Gastrocnemius medialis (tissue), 4 donors: ENCODE measurements at regions not wholly inside any gene's neighbourhood (a gene's known extent, or its start where the extent isn't known, plus 50 kb on each side); places are given as distances from the start of the nearest gene placed in this dataset.

Experiments
- CTCF ChIP-seq, 5 experiments: fragments of 450-650 bp in 3 of 5; fragments of 200-600 bp in 2 of 5; sonication (generic) in 2 of 5; IDR thresholded peaks in 4 of 5; conservative IDR thresholded peaks in 1 of 5; 1 replicate in 4 of 5; 2 replicates in 1 of 5; pipeline ENCODE4 v1.5.1; 2016 to 2019; ENCODE audit warnings: antibody characterized with exemption in 5 of 5, mild to moderate bottlenecking in 3 of 5, moderate library complexity in 3 of 5
- POLR2A ChIP-seq, 2 donors: fragments of 450-650 bp; IDR thresholded peaks; one replicate each; pipeline ENCODE4 v1.6.1; 2017; ENCODE audit warnings: antibody characterized with exemption in 2 of 2, mild to moderate bottlenecking in 2 of 2, moderate library complexity in 2 of 2

DNA sequence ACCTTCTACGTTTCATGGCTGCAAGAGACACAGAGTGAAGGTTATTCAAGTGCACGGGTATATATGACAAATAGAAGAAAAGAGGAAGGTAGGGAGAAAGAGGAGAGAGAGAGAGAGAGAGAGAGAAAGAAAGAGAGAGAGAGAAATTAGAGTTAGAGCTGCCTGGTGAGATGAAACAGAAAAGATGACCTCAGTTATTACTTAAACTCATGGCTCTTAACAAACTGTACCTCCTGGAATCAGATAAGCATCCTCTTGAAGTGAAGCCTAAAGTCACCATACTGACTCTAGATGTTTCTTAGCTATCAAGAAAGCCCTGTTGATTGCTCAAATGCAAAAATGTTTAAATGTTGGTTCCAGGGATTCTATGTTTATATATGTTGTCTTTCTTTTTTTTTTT, 597.7 kb upstream of the ZP4 start:
- TF ChIP-seq CTCF (IDR thresholded peaks at IDR 0.05 in 4 of 5, conservative IDR thresholded peaks at IDR 0.05 in 1 of 5) (no peak), POLR2A (IDR thresholded peaks at IDR 0.05) (no peak)
